NCI-H2196 (cell line): ENCODE measurements at regions not wholly inside any gene's neighbourhood (a gene's known extent, or its start where the extent isn't known, plus 50 kb on each side); places are given as distances from the start of the nearest gene placed in this dataset.

Experiments used
- DNase-seq: peaks from one replicate; lab custom pipeline; 2025; ENCODE audit not compliant: unreplicated experiment; lab: John Stamatoyannopoulos, UW

- DNase-seq = no peak
These were observed 558.7 kb upstream of the USP15 start for GRCh38 chr12:61701471-61701870.

- no peak for DNase-seq
These were observed 553.4 kb upstream of the USP15 start for GRCh38 chr12:61706783-61707182.

- no peak for DNase-seq
These were observed 547.1 kb upstream of the USP15 start for GRCh38 chr12:61713121-61713520.

GRCh38 chr12:61717986-61718385 lies 542.2 kb upstream of the USP15 start:
- no peak for DNase-seq

- DNase-seq = no peak
These were observed 520.3 kb upstream of the USP15 start for GRCh38 chr12:61739925-61740324.

GRCh38 chr12:61750604-61751003 lies 509.6 kb upstream of the USP15 start:
- no peak for DNase-seq

GRCh38 chr12:61754214-61754613 lies 506.0 kb upstream of the USP15 start:
- DNase-seq = no peak

- no peak for DNase-seq
These were observed 502.2 kb upstream of the USP15 start for GRCh38 chr12:61757831-61758505.

- DNase-seq = no peak
These were observed 501.5 kb upstream of the USP15 start for GRCh38 chr12:61758661-61759060.

GRCh38 chr12:61765926-61766325 lies 494.3 kb upstream of the USP15 start:
- DNase-seq = no peak

- no peak for DNase-seq
These were observed 479.8 kb upstream of the USP15 start for GRCh38 chr12:61780435-61780834.

GRCh38 chr12:61781021-61781581 lies 479.1 kb upstream of the USP15 start:
- DNase-seq = no peak

- no peak for DNase-seq
These were observed 463.4 kb upstream of the USP15 start for GRCh38 chr12:61796846-61797245.

- no peak for DNase-seq
These were observed 462.9 kb upstream of the USP15 start for GRCh38 chr12:61797266-61797665.

GRCh38 chr12:61798778-61799177 lies 461.4 kb upstream of the USP15 start:
- no peak for DNase-seq

GRCh38 chr12:61804301-61804700 lies 455.9 kb upstream of the USP15 start:
- no peak for DNase-seq

GRCh38 chr12:61808856-61809255 lies 451.3 kb upstream of the USP15 start:
- no peak for DNase-seq

GRCh38 chr12:61810486-61810885 lies 449.7 kb upstream of the USP15 start:
- DNase-seq = no peak

GRCh38 chr12:61821381-61821780 lies 438.8 kb upstream of the USP15 start:
- DNase-seq = no peak

- DNase-seq = no peak
These were observed 437.1 kb upstream of the USP15 start for GRCh38 chr12:61823102-61823501.

- no peak for DNase-seq
These were observed 413.4 kb upstream of the USP15 start for GRCh38 chr12:61846765-61847164.

- no peak for DNase-seq
These were observed 411.3 kb upstream of the USP15 start for GRCh38 chr12:61848893-61849292.

- DNase-seq = no peak
These were observed 406.3 kb upstream of the USP15 start for GRCh38 chr12:61853945-61854344.
